Transverse colon (tissue), 4 donors: ENCODE measurements at regions not wholly inside any gene's neighbourhood (a gene's known extent, or its start where the extent isn't known, plus 50 kb on each side); places are given as distances from the start of the nearest gene placed in this dataset.

Experiments used
- POLR2AphosphoS5 ChIP-seq, 3 donors: sonication (generic); formaldehyde crosslinking; IDR thresholded peaks; one replicate each; pipeline ENCODE4 v1.6.1; 2016; ENCODE audit warnings: antibody characterized with exemption in 3 of 3
- TF ChIP-seq, protein P1 (sequence below), 5 experiments: fragments of 200-600 bp in 3 of 5; fragments of 450-650 bp in 2 of 5; sonication (generic) in 3 of 5; IDR thresholded peaks; 1 replicate in 2 of 5; 2 replicates in 3 of 5; pipeline ENCODE4 v1.5.1; 2016 to 2017; ENCODE audit warnings: antibody characterized with exemption in 5 of 5, inconsistent platforms in 3 of 5, mild to moderate bottlenecking in 2 of 5, moderate library complexity in 1 of 5

DNA sequence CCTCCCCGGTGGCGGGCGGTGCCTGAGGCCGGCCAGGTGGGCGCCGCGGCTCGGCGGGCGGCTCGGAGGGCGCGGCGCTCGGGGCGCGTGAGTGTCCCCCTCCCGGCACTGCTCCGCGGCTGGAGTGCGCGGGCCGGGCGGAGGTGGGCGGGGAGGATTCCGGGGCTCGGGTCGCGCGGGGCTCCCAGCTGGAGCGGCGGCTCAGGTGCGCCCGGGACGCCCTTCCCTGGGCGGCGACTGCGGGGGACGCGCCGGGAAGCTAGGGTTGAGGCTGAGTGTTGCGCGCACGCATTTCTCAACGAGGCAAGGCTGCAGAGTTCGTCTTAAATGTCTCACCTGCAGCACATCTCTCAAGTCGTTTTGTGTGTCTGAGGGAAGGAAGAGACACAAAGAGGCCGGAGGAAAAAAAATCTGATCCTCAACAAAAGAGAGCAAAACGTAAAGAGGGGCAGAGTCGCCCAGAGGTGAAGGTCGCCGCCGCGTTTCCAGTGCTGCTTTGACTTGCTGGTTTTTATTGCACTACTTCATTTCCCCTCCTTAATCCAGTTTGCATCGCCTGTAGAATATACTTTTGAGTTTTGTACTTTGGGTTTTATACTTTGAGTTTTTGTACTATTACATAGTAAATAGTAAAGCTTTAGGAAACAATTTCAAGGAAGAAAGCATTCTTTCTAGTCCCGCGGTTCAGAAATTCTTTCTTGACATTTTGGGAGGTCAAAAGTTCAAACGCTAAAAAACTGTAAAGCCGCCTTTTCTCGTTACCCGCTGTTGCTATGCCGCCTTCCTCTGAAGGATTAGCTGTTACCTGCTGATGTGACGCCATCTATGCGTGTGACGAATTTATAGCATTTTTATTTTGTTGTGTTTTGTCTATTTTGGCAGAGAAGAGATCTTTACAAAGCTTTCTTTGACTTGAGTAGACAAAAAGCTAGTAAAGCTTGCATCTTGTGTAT, 106.5 kb upstream of the STOX2 start:
- TF ChIP-seq, protein P1, sequence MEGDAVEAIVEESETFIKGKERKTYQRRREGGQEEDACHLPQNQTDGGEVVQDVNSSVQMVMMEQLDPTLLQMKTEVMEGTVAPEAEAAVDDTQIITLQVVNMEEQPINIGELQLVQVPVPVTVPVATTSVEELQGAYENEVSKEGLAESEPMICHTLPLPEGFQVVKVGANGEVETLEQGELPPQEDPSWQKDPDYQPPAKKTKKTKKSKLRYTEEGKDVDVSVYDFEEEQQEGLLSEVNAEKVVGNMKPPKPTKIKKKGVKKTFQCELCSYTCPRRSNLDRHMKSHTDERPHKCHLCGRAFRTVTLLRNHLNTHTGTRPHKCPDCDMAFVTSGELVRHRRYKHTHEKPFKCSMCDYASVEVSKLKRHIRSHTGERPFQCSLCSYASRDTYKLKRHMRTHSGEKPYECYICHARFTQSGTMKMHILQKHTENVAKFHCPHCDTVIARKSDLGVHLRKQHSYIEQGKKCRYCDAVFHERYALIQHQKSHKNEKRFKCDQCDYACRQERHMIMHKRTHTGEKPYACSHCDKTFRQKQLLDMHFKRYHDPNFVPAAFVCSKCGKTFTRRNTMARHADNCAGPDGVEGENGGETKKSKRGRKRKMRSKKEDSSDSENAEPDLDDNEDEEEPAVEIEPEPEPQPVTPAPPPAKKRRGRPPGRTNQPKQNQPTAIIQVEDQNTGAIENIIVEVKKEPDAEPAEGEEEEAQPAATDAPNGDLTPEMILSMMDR (IDR thresholded peaks at IDR 0.05) = no peak
- TF ChIP-seq POLR2AphosphoS5 (IDR thresholded peaks at IDR 0.05) = no peak
